A549 (cell line): ENCODE measurements at regions not wholly inside any gene's neighbourhood (a gene's known extent, or its start where the extent isn't known, plus 50 kb on each side); places are given as distances from the start of the nearest gene placed in this dataset.

Experiments used
- ATAC-seq, 2 experiments: fragments of 200-7000 bp in 1 of 2; fragments of >200 bp in 1 of 2; cut with Nextera tagmentation in 1 of 2; cut with Tn5 transposase in 1 of 2; 3 replicates each; pipeline versions ENCODE4 v1.8.0 to v1.9.1; 2018 to 2020; ENCODE audit warnings: mild to moderate bottlenecking in 1 of 2, moderate library complexity in 1 of 2
- CTCF ChIA-PET: fragments of 300-600 bp; sonication (Branson Sonifier 250); formaldehyde crosslinking; extraction: SDS; loops from one replicate; lab custom pipeline; 2021; ENCODE audit warnings: antibody characterized with exemption, inconsistent platforms; lab: Yijun Ruan, JAX
- POLR2A ChIA-PET: fragments of 350-600 bp; formaldehyde crosslinking; extraction: SDS; loops from one replicate; lab custom pipeline; 2021; ENCODE audit warnings: antibody characterized with exemption, inconsistent platforms; lab: Yijun Ruan, JAX
- DNase-seq, 2 experiments: peaks; one replicate each; pipeline versions ENCODE4 v3.0.0 to v3.0.0-alpha.2; 2011 to 2016; ENCODE audit warnings: low read depth in 1 of 2, low spot score in 1 of 2
- FAIRE-seq: peaks from 2 replicates; lab custom pipeline; 2011; peaks lifted over from hg19 to GRCh38; lab: Jason Lieb, UNC
- H3K27ac ChIP-seq, 2 experiments: fragments of >200 bp; sonication (Bioruptor Twin); formaldehyde crosslinking; 3 replicates each; pipeline ENCODE4 v1.5.1; 2016 to 2017
- H3K4me1 ChIP-seq: fragments of >200 bp; sonication (Bioruptor Twin); formaldehyde crosslinking; 3 replicates; pipeline ENCODE4 v1.6.1; 2016
- H3K4me2 ChIP-seq: fragments of >200 bp; sonication (Bioruptor Twin); formaldehyde crosslinking; 3 replicates; pipeline ENCODE4 v1.6.1; 2016
- H3K4me3 ChIP-seq: fragments of >200 bp; sonication (Bioruptor Twin); formaldehyde crosslinking; 3 replicates; pipeline ENCODE4 v1.5.1; 2016
- H3K9me3 ChIP-seq: fragments of >200 bp; sonication (Bioruptor Twin); formaldehyde crosslinking; 3 replicates; pipeline ENCODE4 v1.6.1; 2016
- CEBPB ChIP-seq, 2 experiments: fragments of >200 bp in 1 of 2; sonication (Bioruptor Twin) in 1 of 2; formaldehyde crosslinking in 1 of 2; IDR thresholded peaks; 2 replicates each; pipeline ENCODE4 v1.6.1; 2012 to 2016
- CHD4 ChIP-seq: fragments of 200-600 bp; sonication (generic); IDR thresholded peaks from 2 replicates; pipeline ENCODE4 v1.6.1; 2016; ENCODE audit warnings: antibody characterized with exemption, mild to moderate bottlenecking, borderline replicate concordance
- GATA3 ChIP-seq: IDR thresholded peaks from 2 replicates; pipeline ENCODE4 v1.6.1; 2012; ENCODE audit warnings: borderline replicate concordance
- HEYL ChIP-seq: fragments of 250-450 bp; sonication (Bioruptor Pico); IDR thresholded peaks from 2 replicates; pipeline ENCODE4 v1.8.0; 2021; ENCODE audit warnings: mild to moderate bottlenecking, moderate library complexity
- HOXA7 ChIP-seq: fragments of 250-450 bp; sonication (Bioruptor Pico); IDR thresholded peaks from 2 replicates; pipeline ENCODE4 v1.5.0; 2020; ENCODE audit warnings: mild to moderate bottlenecking, moderate library complexity
- HOXB13 ChIP-seq: fragments of 250-450 bp; sonication (Bioruptor Pico); IDR thresholded peaks from 2 replicates; pipeline ENCODE4 v1.5.0; 2020; ENCODE audit warnings: low read depth, mild to moderate bottlenecking, moderate library complexity
- MAZ ChIP-seq: fragments of 150-350 bp; IDR thresholded peaks from 2 replicates; pipeline ENCODE4 v1.6.1; 2014; ENCODE audit warnings: antibody characterized with exemption, low read depth, low read length, borderline replicate concordance
- NFE2L2 ChIP-seq: fragments of 150-350 bp; conservative IDR thresholded peaks from 2 replicates; pipeline ENCODE4 v1.6.1; 2014; ENCODE audit warnings: low read length
- PHF8 ChIP-seq: fragments of 200-600 bp; sonication (generic); IDR thresholded peaks from 2 replicates; pipeline ENCODE4 v1.6.1; 2016; ENCODE audit warnings: low read depth, mild to moderate bottlenecking, antibody characterized with exemption, moderate library complexity, borderline replicate concordance
- POLR2A ChIP-seq: IDR thresholded peaks from 2 replicates; pipeline ENCODE4 v1.6.1; 2012; ENCODE audit warnings: mild to moderate bottlenecking, low read length
- POLR2AphosphoS2 ChIP-seq: conservative IDR thresholded peaks from 2 replicates; pipeline ENCODE4 v1.6.1; 2012; ENCODE audit warnings: low read length, improper control_type of control experiment, inconsistent platforms
- RCOR1 ChIP-seq: fragments of 150-350 bp; IDR thresholded peaks from 2 replicates; pipeline ENCODE4 v1.6.1; 2014; ENCODE audit warnings: antibody characterized with exemption, low read length, low read depth
- SMC3 ChIP-seq: fragments of >200 bp; sonication (Bioruptor Twin); formaldehyde crosslinking; IDR thresholded peaks from 3 replicates; pipeline ENCODE4 v1.6.1; 2018; ENCODE audit warnings: inconsistent platforms
- ZC3H11A ChIP-seq: fragments of 450-650 bp; IDR thresholded peaks from 2 replicates; pipeline ENCODE4 v1.6.1; 2014; ENCODE audit warnings: antibody characterized with exemption, mild to moderate bottlenecking
- ZNF302 ChIP-seq: fragments of 250-450 bp; sonication (Bioruptor Pico); IDR thresholded peaks from 2 replicates; pipeline ENCODE4 v1.9.0; 2021; ENCODE audit warnings: inconsistent platforms, mild to moderate bottlenecking, moderate library complexity
- WGBS: methylation state at CpG from one replicate; pipeline ENCODE4 v1.1.6; 2017; ENCODE audit errors: missing lambda C conversion rate; 5-methylcytosine and 5-hydroxymethylcytosine counted together
- TF ChIP-seq, protein P1 (sequence below): fragments of >200 bp; sonication (Bioruptor Twin); formaldehyde crosslinking; IDR thresholded peaks from 3 replicates; pipeline ENCODE4 v1.6.1; 2016
- TF ChIP-seq, protein P2 (sequence below): fragments of 450-650 bp; IDR thresholded peaks from 2 replicates; pipeline ENCODE4 v1.6.1; 2014; ENCODE audit warnings: antibody characterized with exemption
- TF ChIP-seq, protein P3 (sequence below): fragments of >200 bp; sonication (Bioruptor Twin); formaldehyde crosslinking; IDR thresholded peaks from 2 replicates; pipeline ENCODE4 v1.6.1; 2016
- TF ChIP-seq, protein P4 (sequence below): fragments of >200 bp; sonication (Bioruptor Twin); formaldehyde crosslinking; IDR thresholded peaks from 3 replicates; pipeline ENCODE4 v1.5.1; 2016

DNA sequence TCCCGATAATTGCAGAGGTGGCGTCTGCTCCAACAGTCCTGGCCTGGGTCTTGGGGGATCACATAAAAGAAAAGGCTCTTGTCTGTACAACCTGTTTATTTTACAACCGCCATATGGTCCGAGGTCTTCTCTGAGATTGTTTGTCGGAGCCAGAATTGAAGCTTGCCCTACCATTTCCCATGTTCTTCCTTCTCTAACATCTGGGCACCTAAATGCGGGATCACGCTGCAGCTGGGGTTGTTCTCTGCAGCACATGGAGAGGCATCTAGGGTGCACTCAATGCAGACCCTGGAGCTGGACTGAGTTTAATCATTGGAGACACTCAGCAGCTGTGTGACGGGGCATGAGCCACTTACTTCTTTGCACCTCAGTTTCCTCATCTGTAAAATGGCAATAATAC, 107.7 kb downstream of the ACKR3 start:
- H3K9me3 ChIP-seq, result peaks cover 10% of the 10 kb centered on the region
- POLR2A ChIA-PET, result no interaction called here
- no peak overlapping the region for H3K4me2 ChIP-seq
- DNase-seq, result no peak
- H3K4me3 ChIP-seq, result no peak overlapping the region
- 0 out of 3 replicates have a peak, but pooled peaks cover 6% of the 10 kb centered on the region for H3K4me1 ChIP-seq
- no peak for FAIRE-seq
- 79% methylated on average over 8 of the region's 8 CpGs for WGBS
- H3K27ac ChIP-seq, result no peak overlapping the region
- TF ChIP-seq GATA3, result no peak
- TF ChIP-seq CHD4, result no peak
- no peak for TF ChIP-seq SMC3
- TF ChIP-seq, protein P1, sequence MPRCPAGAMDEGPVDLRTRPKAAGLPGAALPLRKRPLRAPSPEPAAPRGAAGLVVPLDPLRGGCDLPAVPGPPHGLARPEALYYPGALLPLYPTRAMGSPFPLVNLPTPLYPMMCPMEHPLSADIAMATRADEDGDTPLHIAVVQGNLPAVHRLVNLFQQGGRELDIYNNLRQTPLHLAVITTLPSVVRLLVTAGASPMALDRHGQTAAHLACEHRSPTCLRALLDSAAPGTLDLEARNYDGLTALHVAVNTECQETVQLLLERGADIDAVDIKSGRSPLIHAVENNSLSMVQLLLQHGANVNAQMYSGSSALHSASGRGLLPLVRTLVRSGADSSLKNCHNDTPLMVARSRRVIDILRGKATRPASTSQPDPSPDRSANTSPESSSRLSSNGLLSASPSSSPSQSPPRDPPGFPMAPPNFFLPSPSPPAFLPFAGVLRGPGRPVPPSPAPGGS, result no peak
- no peak for TF ChIP-seq NFE2L2
- TF ChIP-seq MAZ, result no peak
- no peak for TF ChIP-seq PHF8
- TF ChIP-seq HOXB13 (CRISPR knock-in tag), result no peak
- TF ChIP-seq, protein P2, sequence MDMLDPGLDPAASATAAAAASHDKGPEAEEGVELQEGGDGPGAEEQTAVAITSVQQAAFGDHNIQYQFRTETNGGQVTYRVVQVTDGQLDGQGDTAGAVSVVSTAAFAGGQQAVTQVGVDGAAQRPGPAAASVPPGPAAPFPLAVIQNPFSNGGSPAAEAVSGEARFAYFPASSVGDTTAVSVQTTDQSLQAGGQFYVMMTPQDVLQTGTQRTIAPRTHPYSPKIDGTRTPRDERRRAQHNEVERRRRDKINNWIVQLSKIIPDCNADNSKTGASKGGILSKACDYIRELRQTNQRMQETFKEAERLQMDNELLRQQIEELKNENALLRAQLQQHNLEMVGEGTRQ, result no peak
- no peak for TF ChIP-seq RCOR1
- no peak for TF ChIP-seq ZC3H11A
- TF ChIP-seq, protein P3, sequence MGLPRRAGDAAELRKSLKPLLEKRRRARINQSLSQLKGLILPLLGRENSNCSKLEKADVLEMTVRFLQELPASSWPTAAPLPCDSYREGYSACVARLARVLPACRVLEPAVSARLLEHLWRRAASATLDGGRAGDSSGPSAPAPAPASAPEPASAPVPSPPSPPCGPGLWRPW, result no peak
- no peak for TF ChIP-seq POLR2A
- TF ChIP-seq ZNF302 (CRISPR knock-in tag), result no peak
- TF ChIP-seq CEBPB (IDR thresholded peaks at IDR 0.05), result no peak
- no peak for TF ChIP-seq POLR2AphosphoS2
- TF ChIP-seq, protein P4, sequence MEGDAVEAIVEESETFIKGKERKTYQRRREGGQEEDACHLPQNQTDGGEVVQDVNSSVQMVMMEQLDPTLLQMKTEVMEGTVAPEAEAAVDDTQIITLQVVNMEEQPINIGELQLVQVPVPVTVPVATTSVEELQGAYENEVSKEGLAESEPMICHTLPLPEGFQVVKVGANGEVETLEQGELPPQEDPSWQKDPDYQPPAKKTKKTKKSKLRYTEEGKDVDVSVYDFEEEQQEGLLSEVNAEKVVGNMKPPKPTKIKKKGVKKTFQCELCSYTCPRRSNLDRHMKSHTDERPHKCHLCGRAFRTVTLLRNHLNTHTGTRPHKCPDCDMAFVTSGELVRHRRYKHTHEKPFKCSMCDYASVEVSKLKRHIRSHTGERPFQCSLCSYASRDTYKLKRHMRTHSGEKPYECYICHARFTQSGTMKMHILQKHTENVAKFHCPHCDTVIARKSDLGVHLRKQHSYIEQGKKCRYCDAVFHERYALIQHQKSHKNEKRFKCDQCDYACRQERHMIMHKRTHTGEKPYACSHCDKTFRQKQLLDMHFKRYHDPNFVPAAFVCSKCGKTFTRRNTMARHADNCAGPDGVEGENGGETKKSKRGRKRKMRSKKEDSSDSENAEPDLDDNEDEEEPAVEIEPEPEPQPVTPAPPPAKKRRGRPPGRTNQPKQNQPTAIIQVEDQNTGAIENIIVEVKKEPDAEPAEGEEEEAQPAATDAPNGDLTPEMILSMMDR, result no peak
- TF ChIP-seq HOXA7 (CRISPR knock-in tag), result no peak
- CTCF ChIA-PET, result no interaction called here
- no peak for ATAC-seq

DNA sequence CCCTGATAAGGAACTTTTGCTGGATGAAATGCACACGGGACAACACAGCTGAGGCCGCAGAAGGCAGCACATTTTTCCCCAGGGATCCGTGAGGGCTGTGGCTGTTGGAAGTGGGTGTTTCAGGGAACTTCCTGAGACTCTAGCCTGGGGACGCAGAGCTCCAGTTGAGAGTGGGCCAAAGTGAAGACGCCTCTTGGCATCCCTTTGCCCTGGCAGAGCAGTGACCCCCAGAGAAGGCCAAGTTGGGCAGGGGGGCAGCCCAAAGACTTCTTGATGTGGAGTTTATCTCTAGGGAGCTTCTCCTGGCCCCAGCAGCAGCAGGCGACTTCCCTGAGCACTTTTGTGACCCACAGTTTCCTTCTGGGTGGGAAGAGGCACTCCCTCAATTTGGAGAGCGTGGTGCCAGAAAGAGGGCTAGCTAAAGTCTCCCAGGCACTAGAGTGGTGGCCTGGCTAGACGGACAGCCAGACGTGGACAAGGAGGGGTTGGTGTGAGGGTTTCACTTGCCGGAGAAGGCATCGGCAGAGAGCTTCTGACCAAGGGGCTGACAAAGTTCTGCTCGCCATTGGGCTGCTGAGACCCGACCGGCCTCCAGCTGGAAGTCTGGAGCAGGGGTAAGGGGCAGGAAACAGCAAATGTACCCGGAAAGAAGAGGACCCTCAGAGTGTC, 108.8 kb downstream of the ACKR3 start:
- POLR2A ChIA-PET, result no interaction called here
- Histone ChIP-seq H3K9me3 (peaks cover 8% of the 10 kb centered on the region), H3K4me2 (no peak overlapping the region), H3K4me1 (0 out of 3 replicates have a peak, but pooled peaks cover 6% of the 10 kb centered on the region), H3K27ac (no peak overlapping the region), H3K4me3 (no peak overlapping the region)
- CTCF ChIA-PET, result interaction anchor here (0.8 to 1.3 kb wide), 3 partner anchors 13 to 349 kb away, joined by 3 to 4 read pairs (median 3); no protein-coding TSS in a partner anchor
- 47% methylated on average over 15 of the region's 15 CpGs for WGBS
- FAIRE-seq, result no peak
- ATAC-seq, result no peak
- no peak for DNase-seq
- no peak for TF ChIP-seq HEYL (CRISPR knock-in tag)
